Stimulated activated CD4-positive, alpha-beta T cell treated with anti-CD3 and anti-CD28 coated beads, Interleukin-12 subunit alpha, Interleukin-12 subunit beta, amount 100 ng/mL, for 48 hours (primary cell): ENCODE measurements at regions not wholly inside any gene's neighbourhood (a gene's known extent, or its start where the extent isn't known, plus 50 kb on each side); places are given as distances from the start of the nearest gene placed in this dataset.
"Not testable (repeated sequence)": the region's sequence is repeated elsewhere in the genome, so short reads cannot be mapped to it uniquely, and the experiment has no call there.

Source experiments
- DNase-seq, 3 donors: peaks; one replicate each; pipeline ENCODE4 v3.0.0-alpha.2; 2020; ENCODE audit warnings: low read depth in 2 of 3, low spot score in 1 of 3

DNA sequence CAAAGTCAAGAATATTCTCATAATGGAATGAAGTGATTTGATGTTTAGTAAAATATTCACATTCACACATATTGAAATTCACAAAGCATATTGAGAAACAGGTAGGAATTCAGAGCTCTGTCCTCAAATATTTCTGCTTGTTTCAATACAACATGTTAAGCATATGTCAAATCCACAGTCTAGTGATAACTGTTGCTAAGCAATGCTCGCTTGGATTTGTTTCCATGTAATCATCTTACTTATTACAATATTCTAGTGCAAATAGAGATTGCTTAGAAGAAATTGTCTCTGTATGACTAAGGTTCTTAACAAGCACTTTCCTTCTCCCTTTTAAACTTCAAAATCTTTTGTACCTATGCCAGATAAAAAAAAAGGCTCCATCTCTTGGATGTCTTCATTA lies 995.7 kb downstream of the CDH18 start:
- no peak for DNase-seq

DNA sequence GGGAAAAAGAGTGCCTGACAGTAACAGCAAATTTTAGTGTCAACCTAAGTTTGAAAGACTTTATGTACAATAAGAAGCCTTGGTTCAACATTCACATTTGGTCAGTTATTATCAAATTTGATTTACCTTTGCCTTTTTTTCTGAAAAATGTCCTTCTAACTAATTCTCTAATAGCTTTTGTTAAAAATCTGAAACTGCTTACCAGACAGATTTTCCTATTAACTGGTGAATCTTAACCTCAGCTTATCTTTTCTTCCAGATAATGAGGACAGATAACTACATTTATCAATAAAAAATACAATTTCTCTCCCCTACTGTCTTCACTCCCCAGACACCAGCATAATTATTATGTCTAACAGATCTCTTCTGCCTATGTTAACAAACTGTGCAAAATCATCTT lies 988.5 kb downstream of the CDH18 start:
- DNase-seq = no peak

DNA sequence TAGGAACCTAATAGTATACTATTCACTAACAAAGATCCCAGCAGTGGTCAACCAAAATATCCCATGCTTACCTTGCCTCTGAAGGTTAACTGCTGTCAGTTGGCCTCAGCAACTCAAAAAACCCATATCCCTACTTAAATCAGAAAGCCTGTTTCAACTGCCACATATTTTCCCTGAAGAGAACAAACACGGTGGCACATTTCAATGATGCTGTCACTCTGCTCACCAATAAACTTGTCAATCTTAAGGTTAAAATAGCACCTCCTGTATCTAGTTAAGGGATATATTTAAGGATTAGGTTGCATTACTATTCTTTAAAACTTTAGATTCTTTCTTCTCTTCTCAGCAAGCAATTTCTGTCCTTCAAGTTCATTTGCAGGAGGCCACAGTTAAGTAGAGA lies 986.9 kb downstream of the CDH18 start:
- no peak for DNase-seq

DNA sequence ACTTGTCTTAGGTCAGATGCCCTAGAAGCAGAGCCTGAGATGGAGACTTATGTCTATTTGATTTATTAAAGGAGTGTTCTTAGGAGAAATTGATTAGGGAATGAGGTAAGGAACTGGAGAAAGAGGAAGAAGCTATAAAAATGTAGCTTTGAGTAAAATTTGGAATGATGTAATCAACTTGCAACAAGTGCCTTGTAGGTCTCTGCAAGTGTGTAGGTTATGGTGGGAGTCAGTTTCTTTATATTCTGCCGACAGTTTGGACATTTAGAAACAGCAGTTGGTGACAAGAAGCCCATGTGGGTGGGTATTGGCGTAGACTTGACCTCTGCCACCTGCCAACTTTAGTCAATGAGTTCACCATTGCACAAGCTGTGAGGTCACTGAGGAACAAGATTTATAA lies 986.5 kb downstream of the CDH18 start:
- no peak for DNase-seq

DNA sequence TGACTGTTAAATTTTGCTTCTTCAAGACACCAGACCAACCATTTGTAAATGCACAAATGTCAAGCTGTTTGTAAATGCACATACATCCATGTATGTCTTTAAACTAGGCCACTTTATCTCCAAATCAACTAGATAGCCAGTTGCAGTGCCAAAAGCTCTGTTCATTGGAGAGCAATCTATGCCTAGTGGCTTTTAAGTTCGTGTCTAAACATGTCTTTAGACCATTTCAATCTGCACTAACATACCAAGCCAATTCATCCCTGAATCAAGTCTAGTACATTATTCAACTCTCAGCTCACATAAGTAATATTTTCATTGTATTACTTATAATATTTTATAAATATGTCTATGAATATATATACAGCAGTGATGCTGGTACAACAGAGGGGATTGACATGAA lies 985.9 kb downstream of the CDH18 start:
- DNase-seq = no peak

DNA sequence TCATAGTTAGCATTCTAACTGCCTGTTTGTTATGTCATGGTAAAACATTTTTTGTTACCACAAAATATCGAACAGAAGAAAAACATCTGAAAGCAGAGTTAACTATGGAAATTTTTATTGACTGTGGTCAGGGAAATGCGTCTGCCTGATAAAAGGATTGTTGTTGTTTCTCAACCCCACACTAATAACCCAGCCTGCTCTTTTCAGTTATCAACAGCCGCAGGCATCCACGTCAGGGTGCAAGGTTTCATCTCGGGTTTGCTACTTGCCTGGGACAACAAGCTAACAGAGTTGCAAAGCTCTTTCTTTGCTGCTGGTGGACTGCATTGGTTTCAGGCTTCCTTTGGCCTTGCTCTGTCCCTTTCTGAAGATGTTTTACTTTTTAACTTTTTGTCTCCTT lies 969.2 kb downstream of the CDH18 start:
- DNase-seq = no peak

DNA sequence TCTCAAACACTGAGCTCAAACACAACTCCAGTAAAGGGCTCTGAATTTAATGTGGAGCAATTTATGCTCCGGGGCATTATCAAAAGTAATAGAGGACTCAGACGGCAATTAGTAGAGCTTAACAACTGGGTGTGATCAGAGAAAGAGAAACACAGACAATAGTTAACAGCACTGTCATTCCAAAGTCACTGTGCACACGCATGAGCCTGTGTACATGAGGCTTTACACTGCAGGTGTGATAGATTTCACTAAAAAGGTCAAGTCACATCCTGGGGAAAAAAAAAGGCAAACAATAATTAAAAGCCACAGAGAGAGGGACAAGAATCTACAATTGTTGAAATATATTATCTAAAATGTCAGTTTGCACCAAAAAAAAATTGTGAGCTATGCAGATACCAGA lies 956.5 kb downstream of the CDH18 start:
- DNase-seq = no peak

DNA sequence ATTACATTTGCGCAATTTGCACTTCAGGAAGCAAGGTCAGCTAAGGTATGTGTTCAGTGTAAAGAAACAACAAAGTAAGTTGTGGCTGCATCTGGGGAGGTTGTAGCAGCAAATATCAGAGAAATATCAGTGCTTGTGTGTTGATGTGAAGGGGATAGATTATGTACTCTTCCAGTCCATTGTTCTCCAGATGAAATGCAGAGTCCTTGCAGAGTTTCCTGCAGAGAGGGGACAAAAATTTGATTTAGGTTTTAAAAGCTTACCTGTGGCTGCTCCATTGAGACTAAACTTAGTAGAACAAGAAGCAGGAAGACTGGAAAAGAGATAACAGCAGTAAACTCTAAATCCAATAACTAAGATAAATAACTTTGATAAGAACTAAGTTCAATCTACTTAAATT lies 952.2 kb downstream of the CDH18 start:
- DNase-seq = no peak

DNA sequence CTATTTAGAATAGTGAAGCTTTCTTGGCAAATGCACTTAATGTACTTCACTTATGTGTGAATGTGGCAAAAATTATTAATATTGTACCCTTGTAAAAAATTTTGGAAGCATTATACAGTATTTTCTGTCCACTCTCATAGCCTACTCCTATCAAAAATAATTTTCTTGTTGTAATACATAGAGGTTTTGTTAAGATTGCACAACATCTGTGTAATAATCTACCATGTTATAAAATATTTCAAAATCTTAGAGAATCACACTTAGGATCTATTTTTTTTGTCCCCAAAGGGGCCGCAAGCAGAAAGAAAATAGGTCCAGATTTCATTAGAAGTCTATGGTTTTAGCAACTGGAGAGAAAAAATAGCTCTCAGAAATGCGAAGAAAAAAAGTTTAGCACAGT lies 945.9 kb downstream of the CDH18 start:
- DNase-seq = no peak

DNA sequence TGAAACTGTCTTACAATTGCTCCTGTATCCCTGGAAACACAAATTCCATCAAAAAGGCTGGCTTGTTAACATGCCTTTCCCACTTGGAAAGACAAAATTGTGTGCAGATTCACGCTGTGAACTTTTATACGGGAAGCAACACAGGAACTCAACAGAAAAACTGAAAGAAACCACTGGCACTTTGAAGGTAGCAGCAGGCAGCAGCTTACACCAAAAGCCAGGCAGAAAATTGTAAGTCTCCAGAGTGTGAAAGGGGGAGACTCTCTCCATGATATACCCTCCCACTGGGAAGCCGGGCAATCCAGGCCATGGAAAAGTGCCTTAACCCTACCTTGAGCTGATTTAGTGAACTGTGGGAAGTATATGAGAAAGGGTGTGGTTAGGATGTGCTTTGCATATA lies 943.7 kb downstream of the CDH18 start:
- DNase-seq = no peak

DNA sequence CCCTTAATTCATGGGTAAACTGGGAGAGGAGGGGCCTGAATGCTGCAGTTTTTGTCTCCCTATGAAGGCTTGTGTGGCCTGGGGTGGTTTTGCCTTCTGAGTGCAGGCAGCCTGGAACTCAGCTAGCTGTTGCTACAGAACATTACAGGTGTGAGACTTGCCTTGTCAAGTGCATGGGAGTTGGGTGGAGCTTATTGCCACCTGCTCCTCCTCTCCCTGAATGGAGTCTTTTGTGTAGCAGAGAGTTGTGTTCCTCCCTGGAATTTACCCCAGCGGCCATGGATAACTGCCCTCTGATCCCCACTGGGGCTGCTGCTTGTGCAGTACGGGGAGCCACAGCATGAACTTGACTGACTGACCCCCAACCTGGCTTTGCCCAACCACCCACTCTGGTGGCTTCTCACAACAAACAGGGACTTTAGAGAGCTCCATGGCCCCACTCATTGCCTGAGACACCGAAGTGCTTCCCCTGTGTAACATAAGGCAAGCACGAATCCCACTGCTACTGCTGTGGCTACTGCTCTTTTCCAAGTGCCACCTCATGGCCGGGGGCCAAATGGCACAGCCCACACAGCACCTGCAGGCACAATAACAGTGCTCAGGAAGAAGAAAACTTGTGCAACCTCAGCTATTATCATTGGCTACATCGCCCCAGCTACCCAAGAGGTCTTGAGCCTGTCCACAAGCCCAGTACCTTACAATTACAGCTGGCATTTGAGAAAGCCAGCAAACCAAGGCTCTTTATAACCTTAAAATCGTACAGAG lies 942.9 kb downstream of the CDH18 start:
- DNase-seq = no peak

DNA sequence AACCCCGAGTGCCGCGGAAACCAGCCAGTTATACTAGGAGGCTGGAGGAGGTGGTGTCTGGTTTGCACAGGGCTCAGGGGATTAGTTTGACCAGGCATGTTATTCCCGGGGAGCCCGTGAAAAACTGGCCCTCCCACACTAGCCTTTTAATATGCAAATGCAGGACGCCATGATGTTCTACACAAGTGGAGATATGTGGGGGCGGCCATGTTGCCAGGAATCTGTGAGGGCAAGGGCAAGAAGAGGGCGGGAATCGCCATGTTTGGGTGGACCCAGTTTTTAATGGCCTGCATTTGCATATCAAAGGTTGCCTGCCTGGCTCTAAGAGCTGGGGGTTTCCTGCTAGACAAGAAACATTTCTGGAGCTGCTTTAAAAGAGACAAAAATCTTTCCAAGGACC lies 940.7 kb downstream of the CDH18 start:
- DNase-seq = no peak

DNA sequence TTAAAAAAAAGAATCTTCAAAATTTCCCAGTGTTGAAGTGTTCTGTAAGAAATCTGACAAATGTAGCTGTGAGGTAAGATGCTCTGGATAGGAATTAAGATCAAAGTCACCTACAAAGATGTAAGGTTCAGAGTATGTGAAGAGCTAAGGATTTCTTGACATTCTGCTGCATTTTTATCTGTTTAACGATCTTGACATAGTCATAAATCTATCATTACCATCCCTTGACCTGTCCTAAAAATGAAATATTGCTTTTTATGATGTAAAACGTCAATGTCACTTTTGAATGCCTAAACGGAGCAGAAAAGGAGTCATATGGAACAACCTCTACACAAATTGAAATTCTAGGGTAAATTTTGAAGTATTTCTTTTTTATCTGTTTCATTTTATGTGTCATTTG lies 939.3 kb downstream of the CDH18 start:
- DNase-seq = no peak

DNA sequence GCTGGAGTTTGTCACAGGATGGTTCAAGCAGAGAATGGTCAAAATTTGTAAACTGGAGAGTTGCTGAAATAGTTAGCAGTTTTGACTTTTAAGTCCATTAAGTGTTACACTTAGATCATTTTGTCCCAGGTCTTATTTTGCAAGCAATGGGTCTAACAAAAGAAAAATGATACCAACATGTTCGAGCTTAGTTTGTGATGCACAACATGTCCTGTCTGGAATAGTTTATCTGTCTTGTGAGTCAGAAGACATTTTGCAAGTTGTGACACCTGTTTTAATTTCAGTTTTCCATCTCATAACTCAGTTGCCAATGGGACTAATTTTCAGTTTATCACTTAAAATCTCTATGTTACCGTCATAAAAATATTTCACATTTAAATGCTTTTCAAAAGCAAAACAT lies 929.8 kb downstream of the CDH18 start:
- DNase-seq = no peak

DNA sequence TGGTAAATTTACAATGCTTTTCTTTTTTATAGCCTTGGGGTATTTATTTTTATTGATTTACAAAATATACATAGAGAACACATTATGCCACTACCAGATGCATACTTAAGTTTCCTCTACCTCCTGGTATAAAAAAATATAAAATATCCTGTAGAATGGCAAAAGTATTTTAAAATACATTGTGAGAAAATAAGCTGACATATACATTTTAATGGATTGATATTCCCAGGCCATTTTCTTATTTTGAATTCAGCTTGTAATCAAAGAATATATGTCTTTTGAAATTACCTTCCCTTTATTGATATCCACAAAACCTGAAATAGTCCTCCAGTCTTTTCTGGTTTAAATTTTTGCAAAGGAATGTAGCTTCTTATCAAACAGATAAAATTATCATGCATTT lies 923.9 kb downstream of the CDH18 start:
- DNase-seq = no peak

DNA sequence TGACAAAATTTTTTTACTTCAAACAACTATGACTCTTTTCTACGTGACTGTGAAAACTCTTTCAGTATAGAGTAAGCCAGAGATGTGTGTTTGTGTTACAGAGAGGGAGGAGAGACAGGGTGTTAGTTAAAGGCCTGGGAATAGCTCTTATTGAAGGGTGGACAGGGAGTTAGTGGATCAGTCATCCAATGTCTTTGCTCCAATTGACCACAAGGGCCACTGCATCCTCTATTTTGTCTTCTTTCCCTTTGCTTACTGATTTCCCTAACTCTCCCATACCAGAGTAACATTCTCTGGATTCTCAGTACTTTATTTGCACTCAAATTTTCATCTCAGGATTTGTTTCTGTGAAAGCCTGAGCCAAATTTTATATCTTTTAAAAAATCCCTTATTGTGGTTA lies 920.3 kb downstream of the CDH18 start:
- DNase-seq = no peak

DNA sequence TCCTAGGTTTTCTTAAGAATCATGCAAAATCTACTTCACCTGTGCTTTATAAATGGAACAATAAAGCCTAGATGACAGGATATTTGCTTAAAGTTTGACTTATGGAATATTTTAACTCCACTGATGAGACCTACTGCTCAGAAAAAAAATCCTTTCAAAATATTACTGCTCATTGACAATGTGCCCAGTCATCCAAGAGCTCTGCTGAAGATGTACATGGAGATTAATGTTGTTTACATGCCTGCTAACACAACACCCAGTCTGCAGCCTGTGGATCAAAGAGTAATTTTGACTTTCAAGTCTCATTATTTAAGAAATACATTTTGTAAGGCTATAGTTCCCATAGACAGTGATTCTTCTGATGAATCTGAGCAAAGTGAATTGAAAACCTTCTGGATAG lies 889.6 kb downstream of the CDH18 start:
- no peak for DNase-seq

DNA sequence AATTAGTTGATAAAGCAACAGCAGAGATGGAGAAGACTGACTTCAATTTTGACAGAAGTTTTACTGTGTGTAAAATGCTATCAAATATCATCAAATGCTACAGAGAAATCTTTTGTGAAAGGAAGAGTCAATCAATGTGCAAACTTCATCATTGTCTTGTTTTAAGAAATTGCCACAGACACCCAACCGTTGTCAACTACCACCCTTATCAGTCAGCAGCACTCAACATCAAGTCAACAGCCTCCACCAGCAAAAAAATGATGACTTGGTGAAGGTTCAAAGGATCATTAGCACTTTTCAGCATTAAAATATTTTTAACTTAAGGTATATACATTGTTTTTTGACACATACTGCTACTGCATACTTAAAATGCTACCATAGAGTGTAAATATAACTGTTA lies 888.8 kb downstream of the CDH18 start:
- no peak for DNase-seq

DNA sequence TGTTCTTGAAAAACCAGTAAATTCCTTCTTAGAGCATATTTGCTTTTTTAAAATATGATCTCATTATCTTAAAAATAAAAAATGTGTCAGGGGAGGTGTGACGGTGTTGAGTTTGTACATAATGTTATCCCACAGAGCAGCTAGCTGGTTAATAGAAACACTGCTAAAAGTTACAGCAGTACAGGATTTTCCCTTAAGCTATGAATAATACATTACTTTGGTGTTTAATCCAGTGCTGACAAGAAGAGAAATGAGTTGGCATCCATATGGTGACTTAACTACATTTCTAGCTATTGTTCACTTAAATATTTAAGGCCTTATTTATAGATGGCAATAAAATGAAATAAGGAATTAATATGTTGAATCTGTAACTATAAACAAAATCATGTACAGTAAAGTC lies 883.1 kb downstream of the CDH18 start:
- no peak for DNase-seq

DNA sequence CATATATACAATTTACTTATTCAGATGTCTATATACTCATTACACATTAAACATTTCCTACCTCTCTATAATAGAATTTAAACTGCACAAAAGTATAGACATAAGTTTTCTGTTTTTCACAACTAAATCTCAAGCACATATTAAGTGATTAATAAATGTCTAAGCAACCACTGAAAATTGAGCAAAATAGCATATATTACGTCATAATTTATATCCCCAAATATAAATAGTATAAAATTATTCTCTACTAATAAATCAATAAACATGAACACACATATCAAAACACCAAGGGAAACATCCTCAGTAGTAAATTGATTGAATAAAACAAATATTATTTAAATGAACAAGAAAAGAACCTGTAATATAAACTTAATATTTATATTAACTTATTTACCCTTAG lies 865.1 kb downstream of the CDH18 start:
- DNase-seq = no peak

DNA sequence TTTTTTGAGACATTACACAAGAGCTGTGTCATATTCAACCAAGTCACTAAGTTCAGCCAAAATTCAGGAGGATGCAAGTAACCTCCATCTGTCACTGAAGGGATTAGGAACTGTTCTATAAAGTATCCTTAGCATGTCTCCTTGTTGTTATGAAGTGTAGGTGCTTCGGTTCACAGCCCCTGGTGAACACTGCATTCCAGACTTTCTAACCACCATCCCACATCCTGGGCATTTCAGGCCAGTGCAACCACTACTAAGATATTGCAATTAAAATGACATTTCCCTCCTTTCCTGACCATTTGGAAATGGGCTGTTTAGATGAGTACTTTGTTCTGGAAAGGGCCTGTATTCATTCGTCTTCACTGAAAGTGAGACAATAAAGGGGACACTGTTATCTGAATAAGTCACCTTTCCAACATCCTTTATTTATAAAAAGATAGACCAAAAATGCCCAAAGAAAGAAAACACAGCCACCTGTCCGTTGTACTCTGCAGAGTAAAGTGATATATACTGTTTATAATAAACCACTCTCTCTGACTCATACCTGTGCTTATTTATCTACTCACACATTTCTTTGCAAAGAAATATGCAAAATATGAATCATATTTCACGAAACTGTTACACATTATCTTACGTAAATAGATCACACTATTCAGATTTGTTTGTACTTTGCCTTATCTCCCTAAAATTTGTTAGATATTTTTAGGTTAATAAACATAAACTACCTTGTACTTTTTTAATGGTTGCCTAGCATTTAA lies 861.9 kb downstream of the CDH18 start:
- DNase-seq = no peak

DNA sequence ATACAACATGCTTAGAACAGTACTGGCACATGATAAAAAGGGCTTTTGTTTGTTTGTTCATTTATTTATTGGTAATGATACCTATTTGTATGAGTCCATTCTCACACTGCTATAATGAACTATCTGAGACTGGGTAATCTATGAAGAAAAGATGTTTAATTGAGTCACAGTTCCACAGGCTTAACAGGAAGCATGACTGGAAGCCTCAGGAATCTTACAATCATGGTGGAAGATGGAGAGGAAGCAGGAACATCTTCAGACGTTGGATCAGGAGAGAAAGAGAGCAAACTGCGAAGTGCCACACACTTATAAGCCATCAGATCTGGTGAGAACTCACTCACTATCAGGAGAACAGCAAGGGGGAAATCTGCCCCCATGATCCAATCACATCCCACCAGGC lies 847.7 kb downstream of the CDH18 start:
- DNase-seq = no peak

DNA sequence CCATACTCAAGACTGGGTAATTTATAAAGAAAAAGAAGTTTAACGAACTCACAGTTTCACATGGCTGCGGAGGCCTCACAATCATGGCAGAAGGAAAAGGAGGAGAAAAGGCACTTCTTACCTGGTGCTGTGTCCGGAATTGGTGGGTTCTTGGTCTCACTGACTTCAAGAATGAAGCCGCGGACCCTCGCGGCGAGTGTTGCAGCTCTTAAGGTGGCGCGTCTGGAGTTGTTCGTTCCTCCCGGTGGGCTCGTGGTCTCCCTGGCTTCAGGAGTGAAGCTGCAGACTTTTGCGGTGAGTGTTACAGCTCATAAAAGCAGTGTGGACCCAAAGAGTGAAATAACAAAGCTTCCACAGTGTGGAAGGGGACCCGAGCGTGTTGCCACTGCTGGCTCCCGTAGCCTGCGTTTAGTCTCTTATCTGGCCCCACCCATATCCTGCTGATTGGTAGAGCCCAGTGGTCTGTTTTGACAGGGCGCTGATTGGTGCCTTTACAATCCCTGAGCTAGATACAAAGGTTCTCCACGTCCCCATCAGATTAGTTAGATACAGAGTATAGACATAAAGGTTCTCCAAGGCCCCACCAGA lies 846.0 kb downstream of the CDH18 start:
- DNase-seq = not testable (repeated sequence)
